Hepatocyte (in vitro differentiated cells): ENCODE measurements at regions not wholly inside any gene's neighbourhood (a gene's known extent, or its start where the extent isn't known, plus 50 kb on each side); places are given as distances from the start of the nearest gene placed in this dataset.

Experiments
- CTCF ChIP-seq: fragments of 200-600 bp; sonication (generic); IDR thresholded peaks from 2 replicates; pipeline ENCODE4 v1.5.1; 2016; ENCODE audit warnings: antibody characterized with exemption, mild to moderate bottlenecking; ENCODE audit not compliant: poor library complexity
- EZH2phosphoT487 ChIP-seq: fragments of 200-600 bp; sonication (generic); IDR thresholded peaks from one replicate; pipeline ENCODE4 v1.6.1; 2018; ENCODE audit warnings: antibody characterized with exemption, mild to moderate bottlenecking, low read depth, moderate library complexity; ENCODE audit not compliant: unreplicated experiment, severe bottlenecking

- no peak for TF ChIP-seq CTCF
- TF ChIP-seq EZH2phosphoT487 = no peak
These were observed 59.5 kb downstream of the ARHGEF18 start for GRCh38 chr19:7408251-7408650.
